HG02763 (cell line): ENCODE measurements at regions not wholly inside any gene's neighbourhood (a gene's known extent, or its start where the extent isn't known, plus 50 kb on each side); places are given as distances from the start of the nearest gene placed in this dataset.

Experiments used
- ATAC-seq: cut with Tn5 transposase; IDR thresholded peaks from one replicate; pipeline ENCODE4 v1.9.1; 2021; ENCODE audit warnings: mild to moderate bottlenecking, moderate library complexity; ENCODE audit not compliant: unreplicated experiment

DNA sequence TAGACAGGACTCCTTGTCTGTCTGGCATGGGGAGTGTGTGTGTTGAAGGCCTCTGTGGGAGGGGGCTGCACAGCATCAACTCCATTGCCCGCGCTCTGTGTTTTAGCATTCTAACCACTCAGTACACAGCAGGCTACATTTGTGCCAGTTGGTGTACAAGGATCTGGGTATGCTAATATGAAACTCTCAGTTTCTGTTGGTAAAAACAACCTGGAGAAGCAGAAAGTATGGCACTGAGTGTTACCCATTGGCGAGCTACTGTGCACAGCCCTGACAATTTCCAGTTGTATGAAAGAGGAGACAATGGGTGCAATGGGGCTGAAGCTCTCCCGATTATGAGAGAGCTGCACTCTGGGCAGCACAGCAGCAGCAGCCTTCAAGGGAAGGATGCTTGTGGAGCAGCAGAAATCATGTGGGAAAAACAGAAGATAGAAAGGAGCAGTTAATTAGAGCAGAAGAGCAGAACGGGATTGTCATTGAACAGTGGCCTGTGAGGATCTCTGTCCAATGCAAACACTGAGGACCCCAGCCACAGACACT lies 443.6 kb downstream of the CBLN2 start:
- no peak for ATAC-seq

DNA sequence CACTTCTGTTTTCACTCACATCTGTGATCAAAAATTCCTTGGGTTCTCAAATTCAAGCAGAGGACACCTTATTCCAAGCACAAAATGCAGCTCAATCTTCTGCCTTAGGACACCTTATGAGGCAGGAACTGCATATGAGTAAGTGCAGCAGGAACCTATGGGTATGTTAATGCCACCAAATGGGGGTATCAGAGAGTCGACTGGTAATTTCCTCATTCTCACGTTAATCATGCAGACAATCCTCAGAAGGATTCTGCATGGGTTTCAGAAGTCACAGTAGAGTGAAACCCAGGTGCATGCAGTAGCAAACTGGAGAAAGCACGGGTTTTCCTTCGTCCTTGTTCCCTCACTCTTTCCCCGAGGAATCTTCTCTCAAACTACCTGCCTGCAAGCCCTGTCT lies 452.8 kb downstream of the CBLN2 start:
- no peak for ATAC-seq

DNA sequence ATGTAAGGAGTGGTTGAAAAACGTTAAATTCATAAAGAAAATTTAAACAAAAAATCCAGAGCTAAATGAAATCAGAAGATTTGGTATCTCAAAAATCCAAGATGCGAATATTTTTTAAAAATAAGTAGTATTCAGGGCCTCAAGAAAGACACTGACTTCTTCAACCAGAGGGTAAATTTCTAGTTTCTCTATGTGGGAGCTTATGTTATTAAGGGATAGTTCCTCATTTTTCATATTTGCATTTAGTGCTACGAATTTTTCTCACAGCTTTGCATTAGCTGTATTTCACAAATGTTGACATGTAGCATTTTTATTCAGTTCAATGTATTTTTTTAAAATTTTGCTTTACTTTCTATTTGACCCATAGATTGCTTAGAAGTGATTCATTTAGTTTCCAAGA lies 454.7 kb downstream of the CBLN2 start:
- ATAC-seq, result no peak

DNA sequence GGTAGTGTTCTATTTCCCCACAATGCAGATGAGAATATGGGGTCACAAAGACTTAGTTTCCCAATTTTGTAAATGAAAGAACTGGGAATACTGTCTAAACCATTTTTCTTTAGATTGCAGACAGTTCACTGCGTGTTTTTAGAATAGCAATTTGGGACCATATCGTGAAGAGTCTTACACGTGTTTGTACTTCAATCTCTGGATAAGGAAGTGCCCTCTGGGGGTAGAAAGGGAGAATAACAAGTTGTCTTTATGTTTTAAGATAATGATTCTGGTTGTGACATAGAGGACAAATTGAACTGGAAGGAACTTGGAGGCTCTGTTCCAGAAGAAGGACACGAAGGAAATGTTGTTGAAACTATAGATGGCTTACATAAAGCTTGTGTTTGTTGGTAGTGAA lies 457.7 kb downstream of the CBLN2 start:
- no peak for ATAC-seq

GRCh38 chr18:72075040-72075439 lies 469.1 kb downstream of the CBLN2 start:
- no peak for ATAC-seq

GRCh38 chr18:72063001-72063400 lies 481.1 kb downstream of the CBLN2 start:
- no peak for ATAC-seq

DNA sequence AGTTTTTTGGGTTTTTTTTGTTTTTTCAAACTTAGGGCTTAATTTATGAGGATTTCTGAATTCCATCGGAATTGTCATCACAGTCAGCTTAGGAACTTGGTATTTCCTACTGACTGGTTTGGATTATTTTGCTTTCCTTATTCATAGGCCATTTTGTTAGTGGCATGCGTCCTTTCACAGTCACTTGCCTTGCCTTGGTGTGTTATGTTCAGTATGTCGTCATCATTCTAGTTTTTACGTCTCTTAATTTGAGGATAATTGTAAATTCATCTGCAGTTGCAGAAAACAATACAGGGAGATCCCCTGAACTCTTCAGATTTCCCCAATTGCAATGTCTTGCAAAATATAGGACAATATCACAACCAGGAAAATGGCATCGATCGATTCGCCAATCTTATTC lies 485.3 kb downstream of the CBLN2 start:
- no peak for ATAC-seq

DNA sequence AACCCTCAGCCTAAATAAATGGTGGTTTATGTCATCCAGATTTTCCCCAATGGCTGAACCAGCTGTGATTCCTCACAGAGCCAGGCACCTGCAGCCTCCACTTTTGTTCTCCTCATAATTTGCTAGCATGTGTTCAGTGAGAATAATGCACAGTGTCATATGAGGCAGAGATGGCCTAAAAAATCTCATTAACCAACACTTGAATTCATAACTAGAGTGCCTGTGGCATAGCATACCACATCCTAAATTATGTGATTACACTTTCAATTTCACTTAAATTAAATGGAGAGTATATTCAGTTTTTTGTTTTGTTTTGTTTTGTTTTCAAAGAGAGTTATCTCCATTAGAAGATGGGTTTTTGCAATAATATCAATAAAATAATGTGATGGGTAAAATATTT lies 488.0 kb downstream of the CBLN2 start:
- no peak for ATAC-seq

GRCh38 chr18:72041313-72042032 lies 502.7 kb downstream of the CBLN2 start:
- no peak for ATAC-seq

DNA sequence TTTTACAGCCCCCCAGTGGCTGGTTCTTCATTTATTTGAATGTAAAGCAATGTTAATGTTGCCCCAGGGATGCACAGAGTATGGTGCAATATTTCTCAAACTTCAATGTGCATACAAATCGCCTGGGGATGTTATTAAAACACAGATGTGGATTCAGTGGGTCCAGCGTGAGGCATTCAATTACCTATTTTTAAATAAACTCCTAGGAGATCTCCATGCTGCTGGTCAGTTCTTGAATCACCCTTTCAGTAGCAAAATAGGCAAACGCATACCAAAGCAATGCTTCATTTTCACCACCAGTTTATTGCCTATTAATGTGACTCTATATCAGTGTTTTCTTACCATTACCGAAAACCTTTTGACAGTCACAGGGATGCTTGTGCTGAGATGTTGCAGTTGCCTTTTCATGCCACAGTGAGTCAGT lies 530.7 kb downstream of the CBLN2 start:
- ATAC-seq, result no peak

- ATAC-seq, result no peak
These were observed 545.5 kb downstream of the CBLN2 start for GRCh38 chr18:71998547-71999097.

- no peak for ATAC-seq
These were observed 548.2 kb downstream of the CBLN2 start for GRCh38 chr18:71995904-71996465.

DNA sequence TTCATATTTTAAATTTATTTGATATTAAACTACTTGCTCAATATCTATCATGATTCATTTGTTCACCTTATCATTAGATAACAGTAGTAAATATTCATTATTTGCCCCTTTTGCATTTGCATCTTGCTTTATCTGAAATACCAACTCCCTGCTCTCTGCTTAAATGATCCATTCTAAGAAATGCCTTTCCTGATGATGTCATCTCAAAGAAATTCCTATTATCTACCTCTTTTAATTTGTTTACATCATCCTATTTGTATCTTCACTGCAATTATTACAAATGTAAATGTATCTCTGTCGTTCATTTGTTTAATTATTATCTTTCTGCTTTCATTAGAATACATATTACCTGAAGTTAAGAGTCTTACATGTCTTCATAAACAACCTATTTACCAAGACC lies 549.9 kb downstream of the CBLN2 start:
- ATAC-seq, result no peak

DNA sequence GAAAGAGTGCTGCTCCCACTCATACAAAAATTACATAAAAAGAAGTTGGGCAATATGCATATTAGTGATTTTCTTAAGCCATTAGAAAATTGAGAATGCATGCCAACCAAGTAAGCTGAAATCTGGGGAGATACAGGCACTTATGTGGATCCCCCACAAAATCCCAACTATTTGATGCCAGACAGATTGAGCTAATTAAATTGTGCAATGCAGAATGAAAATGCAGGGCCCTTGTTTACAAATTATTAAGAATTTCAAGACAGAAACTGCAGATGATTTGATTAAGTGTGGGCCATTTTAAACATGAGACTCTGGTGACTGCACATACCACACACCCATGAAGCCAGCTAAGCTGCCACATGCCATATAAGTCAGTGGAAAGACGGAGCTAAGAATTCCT lies 554.5 kb downstream of the CBLN2 start:
- ATAC-seq, result no peak

DNA sequence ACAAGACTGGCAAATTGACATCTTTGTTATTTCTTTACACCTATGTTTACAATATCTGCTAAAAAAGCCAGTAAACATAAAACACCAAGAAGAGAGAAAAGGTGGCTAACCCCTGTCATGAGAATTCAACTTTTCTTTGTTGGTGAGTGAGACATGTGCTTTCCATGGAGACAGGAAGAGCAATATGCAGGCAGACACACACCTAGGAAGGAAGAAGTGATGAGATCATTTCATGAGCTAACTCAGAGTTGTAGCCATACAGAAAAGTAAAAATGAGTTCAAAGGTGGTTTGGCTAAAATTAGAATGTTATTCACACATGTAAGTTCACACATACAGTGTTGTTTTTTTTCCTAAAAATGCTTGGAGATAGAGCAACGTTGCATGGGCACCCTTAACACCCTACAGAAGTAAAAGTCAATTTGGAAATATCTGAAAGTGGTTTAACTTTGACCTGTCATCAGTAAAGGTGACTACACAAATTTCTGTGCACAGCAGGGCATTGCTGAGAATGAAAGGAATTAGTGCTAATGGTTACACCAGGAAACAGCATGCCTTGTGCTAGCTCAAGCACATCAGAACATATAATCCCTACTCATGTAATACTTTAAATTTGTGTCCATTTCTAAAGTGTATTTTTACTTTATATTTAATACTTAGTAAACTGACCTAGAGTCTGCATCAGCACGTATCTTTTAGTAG lies 557.6 kb downstream of the CBLN2 start:
- no peak for ATAC-seq

DNA sequence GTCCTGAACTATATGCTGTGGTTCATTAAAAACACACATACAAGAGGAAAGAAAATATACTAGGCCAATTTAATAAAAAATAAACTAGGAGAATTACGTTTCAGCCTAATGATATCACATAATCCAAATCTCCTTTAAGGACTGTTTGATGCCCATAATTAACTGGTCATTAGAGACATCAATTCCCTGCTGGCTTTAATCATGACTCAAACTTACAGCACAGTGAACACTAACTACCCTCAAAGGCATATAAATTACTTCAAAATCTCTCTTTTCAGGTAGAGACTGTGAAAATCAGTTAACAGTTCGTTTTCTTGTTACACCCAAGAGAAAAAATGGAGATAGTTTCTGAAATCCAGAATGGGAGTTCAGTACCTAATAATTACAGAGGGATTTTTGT lies 567.4 kb downstream of the CBLN2 start:
- ATAC-seq, result no peak

DNA sequence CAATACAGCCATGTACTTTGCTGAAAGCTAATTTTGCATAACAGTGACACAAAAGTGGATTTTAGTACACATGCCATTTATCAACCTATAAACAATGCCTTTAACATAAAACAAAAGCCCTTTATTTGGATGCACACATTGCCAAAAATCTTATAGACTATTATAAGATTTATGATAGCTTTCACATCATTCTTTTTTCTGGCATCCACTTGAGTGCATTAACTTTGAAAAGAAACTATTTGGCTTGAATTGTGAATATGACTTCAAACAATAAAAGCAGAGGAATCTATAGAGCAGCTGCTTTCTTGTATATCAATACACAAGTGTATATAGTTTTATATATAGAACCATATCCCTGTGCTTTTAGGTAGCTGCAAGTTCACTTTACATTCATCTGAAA lies 577.4 kb downstream of the CBLN2 start:
- ATAC-seq, result no peak

DNA sequence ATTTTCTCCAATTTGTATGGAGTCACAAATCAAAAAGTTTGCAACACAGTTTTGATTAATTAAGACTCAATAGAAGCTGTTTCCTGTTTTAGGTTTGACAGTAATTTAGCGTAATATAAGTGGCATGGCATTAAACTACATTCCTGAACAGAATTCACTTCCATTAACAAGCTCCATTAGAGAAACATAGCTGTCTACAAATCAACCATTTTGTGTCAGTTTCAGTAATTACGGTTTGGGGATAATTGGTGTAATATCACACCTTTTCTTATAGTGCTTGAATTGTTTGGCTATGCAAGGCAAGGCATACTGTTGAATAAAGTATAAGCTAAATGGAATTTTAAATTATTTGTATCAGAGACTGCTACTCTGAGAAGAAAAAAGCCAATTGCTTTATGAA lies 585.5 kb downstream of the CBLN2 start:
- no peak for ATAC-seq

- ATAC-seq, result no peak
These were observed 593.1 kb downstream of the CBLN2 start for GRCh38 chr18:71951001-71951400.

- ATAC-seq, result no peak
These were observed 601.7 kb downstream of the CBLN2 start for GRCh38 chr18:71942433-71942832.

- no peak for ATAC-seq
These were observed 604.7 kb downstream of the CBLN2 start for GRCh38 chr18:71939483-71939882.

GRCh38 chr18:71936744-71937143 lies 607.4 kb downstream of the CBLN2 start:
- no peak for ATAC-seq
